A549 (cell line): ENCODE measurements at regions not wholly inside any gene's neighbourhood (a gene's known extent, or its start where the extent isn't known, plus 50 kb on each side); places are given as distances from the start of the nearest gene placed in this dataset.

ENCODE experiments used
- CBX8 ChIP-seq: fragments of 200-600 bp; sonication (generic); IDR thresholded peaks from 2 replicates; pipeline ENCODE4 v1.6.1; 2016
- CHD2 ChIP-seq: fragments of 150-350 bp; IDR thresholded peaks from 2 replicates; pipeline ENCODE4 v1.6.1; 2014; ENCODE audit warnings: low read length; ENCODE audit not compliant: partially characterized antibody
- EP300 ChIP-seq, 2 experiments: fragments of >200 bp; sonication (Bioruptor Twin); formaldehyde crosslinking; IDR thresholded peaks; 2 replicates in 1 of 2; 3 replicates in 1 of 2; pipeline ENCODE4 v1.6.1; 2016 to 2017
- GATA3 ChIP-seq: IDR thresholded peaks from 2 replicates; pipeline ENCODE4 v1.6.1; 2012; ENCODE audit warnings: borderline replicate concordance
- NFE2L2 ChIP-seq: fragments of 150-350 bp; conservative IDR thresholded peaks from 2 replicates; pipeline ENCODE4 v1.6.1; 2014; ENCODE audit warnings: low read length
- POLR2A ChIP-seq: IDR thresholded peaks from 2 replicates; pipeline ENCODE4 v1.6.1; 2012; ENCODE audit warnings: mild to moderate bottlenecking, low read length
- RAD21 ChIP-seq, 2 experiments: fragments of >200 bp in 1 of 2; sonication (Bioruptor Twin) in 1 of 2; formaldehyde crosslinking in 1 of 2; IDR thresholded peaks in 1 of 2; conservative IDR thresholded peaks in 1 of 2; 2 replicates in 1 of 2; 3 replicates in 1 of 2; pipeline ENCODE4 v1.6.1; 2012 to 2018; ENCODE audit warnings: inconsistent platforms in 1 of 2
- SMC3 ChIP-seq: fragments of >200 bp; sonication (Bioruptor Twin); formaldehyde crosslinking; IDR thresholded peaks from 3 replicates; pipeline ENCODE4 v1.6.1; 2018; ENCODE audit warnings: inconsistent platforms
- USF2 ChIP-seq: fragments of 450-650 bp; IDR thresholded peaks from 2 replicates; pipeline ENCODE4 v1.6.1; 2014; ENCODE audit warnings: antibody characterized with exemption
- TF ChIP-seq, protein P1 (sequence below): IDR thresholded peaks from 2 replicates; pipeline ENCODE4 v1.6.1; 2012
- TF ChIP-seq, protein P2 (sequence below): fragments of >200 bp; sonication (Bioruptor Twin); formaldehyde crosslinking; IDR thresholded peaks from 3 replicates; pipeline ENCODE4 v1.5.1; 2016

DNA sequence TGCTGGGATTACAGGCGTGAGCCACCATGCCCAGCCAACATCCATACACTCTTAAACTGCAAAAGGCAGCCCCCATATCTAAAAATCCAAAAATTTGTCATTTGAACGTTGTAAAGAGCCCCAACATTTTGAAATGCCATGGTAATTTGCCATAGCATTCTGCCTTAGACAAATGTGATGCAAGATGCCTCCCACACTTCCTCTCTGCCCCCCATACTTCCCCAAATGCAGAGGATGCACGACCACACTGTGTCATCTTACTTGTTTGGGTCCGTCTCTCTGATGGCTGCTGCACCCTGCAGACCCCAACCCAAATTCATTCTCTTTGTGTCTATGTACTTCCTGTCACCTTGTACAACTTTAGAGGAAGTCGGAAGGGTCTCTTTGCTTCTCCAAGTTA lies 1125.6 kb upstream of the AUTS2 start:
- TF ChIP-seq POLR2A (no peak), USF2 (no peak), RAD21 (conservative IDR thresholded peaks at IDR 0.05 in 1 of 2, IDR thresholded peaks at IDR 0.05 in 1 of 2) (no peak), GATA3 (no peak), NFE2L2 (no peak), CHD2 (no peak), CBX8 (no peak), SMC3 (no peak), EP300 (IDR thresholded peaks at IDR 0.05) (no peak)
- TF ChIP-seq, protein P1, sequence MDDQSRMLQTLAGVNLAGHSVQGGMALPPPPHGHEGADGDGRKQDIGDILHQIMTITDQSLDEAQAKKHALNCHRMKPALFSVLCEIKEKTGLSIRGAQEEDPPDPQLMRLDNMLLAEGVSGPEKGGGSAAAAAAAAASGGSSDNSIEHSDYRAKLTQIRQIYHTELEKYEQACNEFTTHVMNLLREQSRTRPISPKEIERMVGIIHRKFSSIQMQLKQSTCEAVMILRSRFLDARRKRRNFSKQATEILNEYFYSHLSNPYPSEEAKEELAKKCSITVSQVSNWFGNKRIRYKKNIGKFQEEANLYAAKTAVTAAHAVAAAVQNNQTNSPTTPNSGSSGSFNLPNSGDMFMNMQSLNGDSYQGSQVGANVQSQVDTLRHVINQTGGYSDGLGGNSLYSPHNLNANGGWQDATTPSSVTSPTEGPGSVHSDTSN = no peak
- TF ChIP-seq, protein P2, sequence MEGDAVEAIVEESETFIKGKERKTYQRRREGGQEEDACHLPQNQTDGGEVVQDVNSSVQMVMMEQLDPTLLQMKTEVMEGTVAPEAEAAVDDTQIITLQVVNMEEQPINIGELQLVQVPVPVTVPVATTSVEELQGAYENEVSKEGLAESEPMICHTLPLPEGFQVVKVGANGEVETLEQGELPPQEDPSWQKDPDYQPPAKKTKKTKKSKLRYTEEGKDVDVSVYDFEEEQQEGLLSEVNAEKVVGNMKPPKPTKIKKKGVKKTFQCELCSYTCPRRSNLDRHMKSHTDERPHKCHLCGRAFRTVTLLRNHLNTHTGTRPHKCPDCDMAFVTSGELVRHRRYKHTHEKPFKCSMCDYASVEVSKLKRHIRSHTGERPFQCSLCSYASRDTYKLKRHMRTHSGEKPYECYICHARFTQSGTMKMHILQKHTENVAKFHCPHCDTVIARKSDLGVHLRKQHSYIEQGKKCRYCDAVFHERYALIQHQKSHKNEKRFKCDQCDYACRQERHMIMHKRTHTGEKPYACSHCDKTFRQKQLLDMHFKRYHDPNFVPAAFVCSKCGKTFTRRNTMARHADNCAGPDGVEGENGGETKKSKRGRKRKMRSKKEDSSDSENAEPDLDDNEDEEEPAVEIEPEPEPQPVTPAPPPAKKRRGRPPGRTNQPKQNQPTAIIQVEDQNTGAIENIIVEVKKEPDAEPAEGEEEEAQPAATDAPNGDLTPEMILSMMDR = no peak
